Lower lobe of right lung (tissue), 2 donors: ENCODE measurements at regions not wholly inside any gene's neighbourhood (a gene's known extent, or its start where the extent isn't known, plus 50 kb on each side); places are given as distances from the start of the nearest gene placed in this dataset.

Experiments used
- ATAC-seq, 2 donors: fragments of 200-7000 bp; cut with Tn5 transposase; one replicate each; pipeline ENCODE4 v1.9.1; 2020 to 2022; ENCODE audit warnings: mild to moderate bottlenecking in 2 of 2, moderate library complexity in 2 of 2
- DNase-seq: peaks from one replicate; pipeline ENCODE4 v3.0.0-alpha.2; 2020
- H3K27ac ChIP-seq: fragments of 200-600 bp; one replicate; pipeline ENCODE4 v1.8.0; 2022
- H3K27me3 ChIP-seq: fragments of 200-600 bp; one replicate; pipeline ENCODE4 v1.8.0; 2022; ENCODE audit warnings: low read depth
- H3K36me3 ChIP-seq: fragments of 200-600 bp; one replicate; pipeline ENCODE4 v1.8.0; 2022; ENCODE audit warnings: mild to moderate bottlenecking
- H3K4me1 ChIP-seq: fragments of 200-600 bp; one replicate; pipeline ENCODE4 v1.8.0; 2022
- H3K4me3 ChIP-seq: fragments of 200-600 bp; one replicate; pipeline ENCODE4 v1.8.0; 2022; ENCODE audit warnings: mild to moderate bottlenecking
- H3K9me3 ChIP-seq: fragments of 200-600 bp; one replicate; pipeline ENCODE4 v1.8.0; 2022
- intact Hi-C: fragments of 100-400 bp; cut with DNase I; formaldehyde crosslinking; loops from one replicate; pipeline ENCODE4 v1.11.0; 2022
- TF ChIP-seq, protein P1 (sequence below): fragments of 200-600 bp; IDR thresholded peaks from one replicate; pipeline ENCODE4 v1.8.0; 2022; ENCODE audit warnings: antibody characterized with exemption, mild to moderate bottlenecking
- donor health status: DM: no; HTN: yes; CAD: no; lungs with severe emphysema.

- ATAC-seq (no peak), DNase-seq (no peak)
- TF ChIP-seq, protein P1, sequence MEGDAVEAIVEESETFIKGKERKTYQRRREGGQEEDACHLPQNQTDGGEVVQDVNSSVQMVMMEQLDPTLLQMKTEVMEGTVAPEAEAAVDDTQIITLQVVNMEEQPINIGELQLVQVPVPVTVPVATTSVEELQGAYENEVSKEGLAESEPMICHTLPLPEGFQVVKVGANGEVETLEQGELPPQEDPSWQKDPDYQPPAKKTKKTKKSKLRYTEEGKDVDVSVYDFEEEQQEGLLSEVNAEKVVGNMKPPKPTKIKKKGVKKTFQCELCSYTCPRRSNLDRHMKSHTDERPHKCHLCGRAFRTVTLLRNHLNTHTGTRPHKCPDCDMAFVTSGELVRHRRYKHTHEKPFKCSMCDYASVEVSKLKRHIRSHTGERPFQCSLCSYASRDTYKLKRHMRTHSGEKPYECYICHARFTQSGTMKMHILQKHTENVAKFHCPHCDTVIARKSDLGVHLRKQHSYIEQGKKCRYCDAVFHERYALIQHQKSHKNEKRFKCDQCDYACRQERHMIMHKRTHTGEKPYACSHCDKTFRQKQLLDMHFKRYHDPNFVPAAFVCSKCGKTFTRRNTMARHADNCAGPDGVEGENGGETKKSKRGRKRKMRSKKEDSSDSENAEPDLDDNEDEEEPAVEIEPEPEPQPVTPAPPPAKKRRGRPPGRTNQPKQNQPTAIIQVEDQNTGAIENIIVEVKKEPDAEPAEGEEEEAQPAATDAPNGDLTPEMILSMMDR, result no peak
- intact Hi-C loops, result no loop called here
- Histone ChIP-seq H3K4me1 (no peaks in the 10 kb centered on the region), H3K27me3 (no peaks in the 10 kb centered on the region), H3K4me3 (no peak overlapping the region), H3K9me3 (no peaks in the 10 kb centered on the region), H3K36me3 (no peaks in the 10 kb centered on the region), H3K27ac (no peak overlapping the region)
Observed at GRCh38 chr6:109222848-109223247, 127.5 kb downstream of the CEP57L1 start.

DNA sequence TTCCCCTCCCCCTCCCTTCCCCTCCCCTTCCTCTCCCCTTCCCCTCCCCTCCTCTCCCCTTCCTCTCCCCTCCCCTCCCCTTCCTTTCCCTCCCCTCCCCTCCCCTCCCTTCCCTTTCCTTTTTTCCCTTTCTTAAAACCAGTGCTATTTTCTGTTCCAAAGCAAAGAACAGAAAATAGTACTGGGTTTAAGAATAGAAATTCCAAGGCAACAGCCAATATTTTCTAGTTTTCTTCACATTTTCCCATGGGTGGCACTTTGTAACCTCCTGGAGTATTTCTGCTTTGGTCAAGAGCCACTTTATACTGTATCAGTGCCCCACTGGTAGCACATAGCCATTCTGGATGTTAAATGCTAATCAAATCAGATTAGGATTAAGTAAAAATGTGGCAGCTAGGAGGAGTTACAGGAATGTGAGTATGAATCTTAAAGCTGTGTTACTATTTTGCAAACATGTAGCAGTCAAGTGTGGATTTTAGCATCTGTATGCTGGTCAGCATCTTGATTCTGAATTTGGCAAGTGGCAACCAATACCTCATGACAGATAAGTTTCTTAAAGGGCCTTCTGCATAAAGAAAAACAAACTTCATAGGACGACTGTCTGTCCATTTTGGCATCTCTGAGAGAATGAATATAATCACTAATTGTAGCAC is 126.4 kb downstream of the CEP57L1 start:
- no peaks in the 10 kb centered on the region for H3K27me3 ChIP-seq
- no peak for ATAC-seq

More for the DNA sequence above, 126.4 kb downstream of the CEP57L1 start:
- no peak for DNase-seq
- TF ChIP-seq, protein P1, result no peak
- Histone ChIP-seq H3K4me3 (no peak overlapping the region), H3K36me3 (no peaks in the 10 kb centered on the region), H3K9me3 (no peaks in the 10 kb centered on the region), H3K4me1 (no peaks in the 10 kb centered on the region), H3K27ac (no peak overlapping the region)
- intact Hi-C loops, result no loop called here
